H1 (cell line): ENCODE measurements at regions not wholly inside any gene's neighbourhood (a gene's known extent, or its start where the extent isn't known, plus 50 kb on each side); places are given as distances from the start of the nearest gene placed in this dataset.

Experiments
- CTCF ChIA-PET: fragments of 300-600 bp; sonication (Branson Sonifier 250); formaldehyde crosslinking; loops from one replicate; lab custom pipeline; 2021; ENCODE audit not compliant: partially characterized antibody; lab: Charles Lee
- POLR2A ChIA-PET: fragments of 300-600 bp; sonication (Branson Sonifier 250); formaldehyde crosslinking; loops from one replicate; lab custom pipeline; 2021; ENCODE audit warnings: inconsistent platforms; ENCODE audit not compliant: partially characterized antibody; lab: Charles Lee
- DNase-seq, 2 experiments: peaks; one replicate each; pipeline versions ENCODE4 v3.0.0 to v3.0.0-alpha.2; 2010 to 2022; ENCODE audit warnings: low spot score in 2 of 2, low read depth in 1 of 2, mixed read lengths in 1 of 2
- FAIRE-seq: peaks from 2 replicates; lab custom pipeline; 2011; peaks lifted over from hg19 to GRCh38; lab: Jason Lieb, UNC
- H2AFZ ChIP-seq: 2 replicates; pipeline ENCODE4 v1.8.1; 2012; ENCODE audit warnings: low read length, inconsistent platforms
- H2AK5ac ChIP-seq: 2 replicates; pipeline ENCODE4 v1.6.1; 2013; ENCODE audit warnings: low read depth, low read length
- H2BK120ac ChIP-seq: replicated peaks from 2 replicates; pipeline ENCODE3; 2013; ENCODE audit warnings: low read depth, low read length, inconsistent platforms
- H2BK12ac ChIP-seq: 2 replicates; pipeline ENCODE4 v1.6.1; 2013; ENCODE audit warnings: low read depth, low read length
- H2BK15ac ChIP-seq: 2 replicates; pipeline ENCODE4 v1.6.1; 2013; ENCODE audit warnings: low read length
- H2BK20ac ChIP-seq: 2 replicates; pipeline ENCODE4 v1.6.1; 2013; ENCODE audit warnings: low read length
- H2BK5ac ChIP-seq: 2 replicates; pipeline ENCODE4 v1.6.1; 2013; ENCODE audit warnings: low read depth, low read length
- H3K14ac ChIP-seq: 2 replicates; pipeline ENCODE4 v1.6.1; 2013; ENCODE audit warnings: inconsistent platforms; ENCODE audit not compliant: insufficient read length
- H3K18ac ChIP-seq: 2 replicates; pipeline ENCODE4 v1.6.1; 2013; ENCODE audit warnings: low read length; ENCODE audit errors: extremely low read depth
- H3K23ac ChIP-seq: 2 replicates; pipeline ENCODE4 v1.6.1; 2013; ENCODE audit warnings: inconsistent platforms; ENCODE audit not compliant: insufficient read length
- H3K23me2 ChIP-seq: 2 replicates; pipeline ENCODE4 v1.6.1; 2013; ENCODE audit warnings: low read depth, low read length
- H3K27ac ChIP-seq: 2 replicates; pipeline ENCODE4 v1.6.1; 2011; ENCODE audit warnings: low read depth, low read length, inconsistent platforms
- H3K27me3 ChIP-seq, 4 experiments: replicated peaks in 1 of 4; 1 replicate in 1 of 4; 2 replicates in 3 of 4; pipeline versions ENCODE4 v1.6.1 to v1.8.1; 2011 to 2013; ENCODE audit warnings: low read length in 3 of 4, mild to moderate bottlenecking in 3 of 4, inconsistent platforms in 2 of 4, mixed read lengths in 2 of 4, moderate library complexity in 1 of 4; ENCODE audit not compliant: control insufficient read depth in 3 of 4, insufficient read depth in 3 of 4; ENCODE audit errors: extremely low read depth in 1 of 4
- H3K36me3 ChIP-seq, 4 experiments: 2 replicates each; pipeline versions ENCODE4 v1.6.1 to v1.8.1; 2011 to 2013; ENCODE audit warnings: mild to moderate bottlenecking in 4 of 4, low read length in 3 of 4, moderate library complexity in 2 of 4, control low read depth in 1 of 4, inconsistent platforms in 1 of 4; ENCODE audit not compliant: insufficient read depth in 4 of 4, control insufficient read depth in 2 of 4
- H3K4ac ChIP-seq: replicated peaks from 2 replicates; pipeline ENCODE3; 2013; ENCODE audit warnings: low read length, low read depth, mixed read lengths, inconsistent platforms; ENCODE audit not compliant: insufficient read length
- H3K4me1 ChIP-seq, 4 experiments: replicated peaks in 1 of 4; 1 replicate in 1 of 4; 2 replicates in 3 of 4; pipeline versions ENCODE4 v1.6.1 to v1.8.1; 2011 to 2013; ENCODE audit warnings: low read length in 3 of 4, inconsistent platforms in 2 of 4, mixed read lengths in 1 of 4; ENCODE audit not compliant: insufficient read depth in 4 of 4, control insufficient read depth in 3 of 4
- H3K4me2 ChIP-seq, 2 experiments: 2 replicates each; pipeline versions ENCODE4 v1.6.1 to v1.8.1; 2011 to 2013; ENCODE audit warnings: low read depth in 2 of 2, low read length in 2 of 2, control low read depth in 1 of 2, inconsistent platforms in 1 of 2, mild to moderate bottlenecking in 1 of 2; ENCODE audit not compliant: insufficient read depth in 1 of 2
- H3K4me3 ChIP-seq, 4 experiments: fragments of 200-600, 300-600 bp in 1 of 4; sonication (generic), shearing (Covaris generic), sonication (Bioruptor Twin) in 1 of 4; 2 replicates each; pipeline versions ENCODE4 v1.5.1 to v1.8.1; 2011 to 2016; ENCODE audit warnings: low read length in 4 of 4, low read depth in 3 of 4, control low read depth in 2 of 4, inconsistent platforms in 2 of 4, mild to moderate bottlenecking in 2 of 4, mixed read lengths in 1 of 4, moderate library complexity in 1 of 4; ENCODE audit not compliant: insufficient read depth in 2 of 4; ENCODE audit errors: extremely low read depth in 1 of 4
- H3K56ac ChIP-seq: replicated peaks from 2 replicates; pipeline ENCODE3; 2013; ENCODE audit warnings: low read depth, mild to moderate bottlenecking, mixed read lengths, low read length, inconsistent platforms; ENCODE audit not compliant: insufficient read length
- H3K79me1 ChIP-seq: 2 replicates; pipeline ENCODE4 v1.6.1; 2013; ENCODE audit warnings: low read depth, low read length, control low read depth
- H3K79me2 ChIP-seq, 2 experiments: 2 replicates each; pipeline versions ENCODE4 v1.6.1 to v1.8.1; 2012 to 2013; ENCODE audit warnings: low read length in 2 of 2, mild to moderate bottlenecking in 2 of 2, inconsistent platforms in 1 of 2; ENCODE audit not compliant: insufficient read depth in 2 of 2, control insufficient read depth in 1 of 2
- H3K9ac ChIP-seq, 4 experiments: replicated peaks in 1 of 4; 1 replicate in 1 of 4; 2 replicates in 3 of 4; pipeline versions ENCODE4 v1.6.1 to v1.8.1; 2011 to 2013; ENCODE audit warnings: low read depth in 3 of 4, low read length in 3 of 4, control low read depth in 2 of 4, mild to moderate bottlenecking in 2 of 4, moderate library complexity in 2 of 4, inconsistent platforms in 1 of 4; ENCODE audit errors: extremely low read depth in 1 of 4
- H3K9me3 ChIP-seq, 2 experiments: 2 replicates each; pipeline versions ENCODE4 v1.6.1 to v1.8.1; 2012 to 2013; ENCODE audit warnings: mild to moderate bottlenecking in 2 of 2, moderate library complexity in 2 of 2, control low read depth in 1 of 2, inconsistent platforms in 1 of 2, low read depth in 1 of 2, low read length in 1 of 2, mixed read lengths in 1 of 2; ENCODE audit not compliant: insufficient read depth in 2 of 2
- H4K20me1 ChIP-seq, 2 experiments: replicated peaks in 1 of 2; 2 replicates each; pipeline versions ENCODE3 to v1.8.1; 2011 to 2013; ENCODE audit warnings: inconsistent platforms in 2 of 2, low read length in 2 of 2, mild to moderate bottlenecking in 1 of 2; ENCODE audit not compliant: insufficient read depth in 2 of 2, control insufficient read depth in 1 of 2
- H4K5ac ChIP-seq: 2 replicates; pipeline ENCODE4 v1.6.1; 2013; ENCODE audit warnings: low read length, low read depth, mixed read lengths, inconsistent platforms; ENCODE audit not compliant: insufficient read length
- H4K8ac ChIP-seq: 2 replicates; pipeline ENCODE4 v1.8.0; 2013; ENCODE audit warnings: mild to moderate bottlenecking, moderate library complexity, low read length, inconsistent platforms; ENCODE audit not compliant: insufficient read depth; ENCODE audit errors: extremely low read depth
- H4K91ac ChIP-seq: replicated peaks from 2 replicates; pipeline ENCODE3; 2013; ENCODE audit warnings: low read length, mixed read lengths, inconsistent platforms; ENCODE audit not compliant: insufficient read length
- BACH1 ChIP-seq: IDR thresholded peaks from 2 replicates; pipeline ENCODE4 v1.6.1; 2012; ENCODE audit warnings: low read length, improper control_type of control experiment
- BCL11A ChIP-seq, 2 experiments: IDR thresholded peaks; one replicate each; pipeline ENCODE4 v1.6.1; 2011; ENCODE audit warnings: low read depth in 2 of 2, low read length in 2 of 2, mild to moderate bottlenecking in 2 of 2
- BRCA1 ChIP-seq: IDR thresholded peaks from 2 replicates; pipeline ENCODE4 v1.6.1; 2012; ENCODE audit warnings: low read depth, low read length, improper control_type of control experiment
- CEBPB ChIP-seq: IDR thresholded peaks from 2 replicates; pipeline ENCODE4 v1.6.1; 2012; ENCODE audit warnings: low read depth, low read length
- CHD1 ChIP-seq: IDR thresholded peaks from 2 replicates; pipeline ENCODE4 v1.6.1; 2012; ENCODE audit warnings: low read depth, low read length, improper control_type of control experiment
- CREB1 ChIP-seq: IDR thresholded peaks from 2 replicates; pipeline ENCODE4 v1.6.1; 2012; ENCODE audit warnings: inconsistent platforms
- EP300 ChIP-seq, 2 experiments: IDR thresholded peaks; 1 replicate in 1 of 2; 2 replicates in 1 of 2; pipeline ENCODE4 v1.6.1; 2011 to 2012; ENCODE audit warnings: low read depth in 2 of 2, low read length in 2 of 2, mild to moderate bottlenecking in 2 of 2, borderline replicate concordance in 1 of 2, inconsistent platforms in 1 of 2, moderate library complexity in 1 of 2
- NANOG ChIP-seq: IDR thresholded peaks from 2 replicates; pipeline ENCODE4 v1.6.1; 2011; ENCODE audit warnings: low read length, low read depth, mild to moderate bottlenecking, inconsistent platforms; ENCODE audit not compliant: insufficient read depth, poor library complexity, severe bottlenecking
- NRF1 ChIP-seq: IDR thresholded peaks from 2 replicates; pipeline ENCODE4 v1.6.1; 2011; ENCODE audit warnings: mild to moderate bottlenecking, low read depth, low read length, improper control_type of control experiment
- POLR2A ChIP-seq, 2 experiments: IDR thresholded peaks; 1 replicate in 1 of 2; 2 replicates in 1 of 2; pipeline ENCODE4 v1.6.1; 2011; ENCODE audit warnings: low read depth in 2 of 2, low read length in 2 of 2, mild to moderate bottlenecking in 2 of 2; ENCODE audit errors: control extremely low read depth in 1 of 2
- RFX5 ChIP-seq: IDR thresholded peaks from 2 replicates; pipeline ENCODE4 v1.6.1; 2011; ENCODE audit warnings: low read depth, low read length, improper control_type of control experiment, borderline replicate concordance
- RNF2 ChIP-seq: fragments of 200-900, 300-1000 bp; sonication (generic); IDR thresholded peaks from 2 replicates; pipeline ENCODE4 v1.7.1; 2016; ENCODE audit warnings: borderline replicate concordance, low read depth, mild to moderate bottlenecking, antibody characterized with exemption, low read length; ENCODE audit not compliant: poor library complexity, severe bottlenecking; ENCODE audit errors: missing control alignments
- SUZ12 ChIP-seq: fragments of 200-600 bp; sonication (generic); IDR thresholded peaks from 2 replicates; pipeline ENCODE4 v1.6.1; 2012; ENCODE audit warnings: mild to moderate bottlenecking, inconsistent platforms, low read length, moderate library complexity, mixed read lengths
- TF ChIP-seq, protein P1 (sequence below): IDR thresholded peaks from 2 replicates; pipeline ENCODE4 v1.6.1; 2012; ENCODE audit warnings: low read length, inconsistent platforms

GRCh38 chr3:132198516-132198915 lies 118.7 kb upstream of the ACP3 start:
- Histone ChIP-seq H3K23ac (no peak overlapping the region), H4K91ac (no peak overlapping the region), H3K23me2 (no peaks in the 10 kb centered on the region), H3K9ac (no peak overlapping the region), H3K4ac (no peak overlapping the region), H4K20me1 (no peaks in the 10 kb centered on the region), H2AK5ac (no peak overlapping the region), H4K5ac (no peak overlapping the region), H2AFZ (no peak overlapping the region), H2BK15ac (no peak overlapping the region), H3K56ac (no peak overlapping the region), H2BK120ac (no peak overlapping the region), H4K8ac (no peak overlapping the region), H3K27ac (no peak overlapping the region), H3K4me1 (no peaks in the 10 kb centered on the region), H3K4me2 (no peak overlapping the region), H3K27me3 (no peaks in the 10 kb centered on the region), H3K4me3 (no peak overlapping the region), H2BK5ac (no peak overlapping the region), H3K79me1 (no peaks in the 10 kb centered on the region), H2BK12ac (no peak overlapping the region), H3K79me2 (no peaks in the 10 kb centered on the region), H2BK20ac (no peak overlapping the region), H3K18ac (no peak overlapping the region), H3K9me3 (no peaks in the 10 kb centered on the region), H3K36me3 (no peaks in the 10 kb centered on the region), H3K14ac (no peak overlapping the region)
- FAIRE-seq (no peak), DNase-seq (no peak)
- POLR2A ChIA-PET, result no interaction called here
- CTCF ChIA-PET, result interaction anchor here (0.7 to 3.6 kb wide), 4 partner anchors 8 to 164 kb away, joined by 3 to 23 read pairs (median 3); partner anchors contain the start of gene CPNE4
- TF ChIP-seq CEBPB, result no peak
- TF ChIP-seq EP300 (IDR thresholded peaks at IDR 0.05; ENCODE audit: borderline replicate concordance in 1 of 2, low read depth in 2 of 2, low read length in 2 of 2), result no peak
- TF ChIP-seq RFX5, result no peak
- no peak for TF ChIP-seq POLR2A (IDR thresholded peaks at IDR 0.05; ENCODE audit: control extremely low read depth in 1 of 2, low read depth in 2 of 2, low read length in 2 of 2)
- TF ChIP-seq, protein P1, sequence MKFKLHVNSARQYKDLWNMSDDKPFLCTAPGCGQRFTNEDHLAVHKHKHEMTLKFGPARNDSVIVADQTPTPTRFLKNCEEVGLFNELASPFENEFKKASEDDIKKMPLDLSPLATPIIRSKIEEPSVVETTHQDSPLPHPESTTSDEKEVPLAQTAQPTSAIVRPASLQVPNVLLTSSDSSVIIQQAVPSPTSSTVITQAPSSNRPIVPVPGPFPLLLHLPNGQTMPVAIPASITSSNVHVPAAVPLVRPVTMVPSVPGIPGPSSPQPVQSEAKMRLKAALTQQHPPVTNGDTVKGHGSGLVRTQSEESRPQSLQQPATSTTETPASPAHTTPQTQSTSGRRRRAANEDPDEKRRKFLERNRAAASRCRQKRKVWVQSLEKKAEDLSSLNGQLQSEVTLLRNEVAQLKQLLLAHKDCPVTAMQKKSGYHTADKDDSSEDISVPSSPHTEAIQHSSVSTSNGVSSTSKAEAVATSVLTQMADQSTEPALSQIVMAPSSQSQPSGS, result no peak
- TF ChIP-seq BACH1, result no peak
- no peak for TF ChIP-seq RNF2
- TF ChIP-seq BCL11A (IDR thresholded peaks at IDR 0.05; ENCODE audit: low read depth in 2 of 2, low read length in 2 of 2), result no peak
- no peak for TF ChIP-seq CREB1
- no peak for TF ChIP-seq NRF1
- TF ChIP-seq NANOG, result no peak
- no peak for TF ChIP-seq BRCA1
- TF ChIP-seq CHD1, result no peak
- no peak for TF ChIP-seq SUZ12
